ENCODE measurements at regions not wholly inside any gene's neighbourhood (a gene's known extent, or its start where the extent isn't known, plus 50 kb on each side); places are given as distances from the start of the nearest gene placed in this dataset.

GRCh38 chr5:115733607-115734006, 82.9 kb downstream of the CDO1 start:
- no peaks in the 10 kb centered on the region for H3K23me2 ChIP-seq (ENCODE audit: insufficient read length, low read depth, low read length, poor library complexity, severe bottlenecking)
- H2AFZ ChIP-seq (ENCODE audit: low read length), result peak overlapping the region; percentile 91
- no peak overlapping the region for H3T11ph ChIP-seq (ENCODE audit: low read length)
- H3K18ac ChIP-seq (ENCODE audit: insufficient read length, low read depth, low read length), result no peak overlapping the region
- no peak overlapping the region for H2BK12ac ChIP-seq (ENCODE audit: insufficient read length, low read depth, low read length)
- H3K14ac ChIP-seq (ENCODE audit: insufficient read depth, low read length), result no peak overlapping the region; the same call in 1 of the 2 replicates
- H2BK120ac ChIP-seq (ENCODE audit: low read depth, low read length, poor library complexity, severe bottlenecking), result no peak overlapping the region
- no peak overlapping the region for H3K9ac ChIP-seq (ENCODE audit: extremely low read depth, insufficient read length, low read length)
- no peak for DNase-seq
- no peaks in the 10 kb centered on the region for H3K27me3 ChIP-seq (ENCODE audit: insufficient read depth, low read length)
- no peak overlapping the region for H3K4me2 ChIP-seq (ENCODE audit: insufficient read depth, insufficient read length, low read length)
- no peak for TF ChIP-seq CTCF (conservative IDR thresholded peaks at IDR 0.05)
- no peak overlapping the region for H3K4ac ChIP-seq (ENCODE audit: low read depth, low read length)
- H4K8ac ChIP-seq (replicated peaks; ENCODE audit: insufficient read length, low read depth, low read length), result no peak overlapping the region
- H3K79me1 ChIP-seq (ENCODE audit: insufficient read depth, low read depth, low read length, poor library complexity, severe bottlenecking), result no peaks in the 10 kb centered on the region
- H4K91ac ChIP-seq (ENCODE audit: insufficient read length, low read depth, low read length), result no peak overlapping the region
- H4K20me1 ChIP-seq (ENCODE audit: control insufficient read depth, insufficient read depth, insufficient read length), result no peaks in the 10 kb centered on the region
- H3K27ac ChIP-seq (ENCODE audit: insufficient read length, low read depth, low read length), result no peak overlapping the region
- no peak overlapping the region for H2BK20ac ChIP-seq (ENCODE audit: low read depth, low read length, poor library complexity, severe bottlenecking)
- no CpG with 5 or more reads among the region's 2 CpGs for WGBS (ENCODE audit: extremely low coverage, insufficient read length, low lambda C conversion rate)
- Mint-ChIP-seq H3K36me3 (ENCODE audit: insufficient read depth in 1 of 3, low read depth in 3 of 3) (peaks cover 6 to 9% (median 7%) of the 10 kb centered on the region in 3 experiments; a peak in 6 of 7 replicates), H3K4me3 (no peak overlapping the region), H3K4me1 (peaks cover 57 to 61% of the 10 kb centered on the region in 2 experiments), H3K27ac (peak overlapping the region in 1 of 3 experiments; percentile 32; a peak in 2 of 7 replicates), H3K27me3 (ENCODE audit: low read depth) (no peaks in the 10 kb centered on the region), H3K9me3 (peaks cover 7 to 10% of the 10 kb centered on the region in 2 experiments)
- H3K56ac ChIP-seq (ENCODE audit: insufficient read length, low read depth, low read length), result no peak overlapping the region
- no peak overlapping the region for H2BK15ac ChIP-seq (ENCODE audit: low read depth, low read length)
- H2AK5ac ChIP-seq (ENCODE audit: insufficient read length, low read length), result no peak overlapping the region
- no peaks in the 10 kb centered on the region for H3K9me3 ChIP-seq (ENCODE audit: control insufficient read depth, low read depth, low read length)
- H4K5ac ChIP-seq (ENCODE audit: insufficient read length, low read depth, low read length), result no peak overlapping the region
- H3K23ac ChIP-seq (ENCODE audit: insufficient read length, low read depth, low read length), result no peak overlapping the region
- peaks cover 14% of the 10 kb centered on the region; the same call in 1 of the 2 replicates for H3K4me1 ChIP-seq (ENCODE audit: insufficient read depth, low read length)
- H3K79me2 ChIP-seq (ENCODE audit: insufficient read depth, low read length), result no peaks in the 10 kb centered on the region
- no peak overlapping the region for H2BK5ac ChIP-seq (ENCODE audit: insufficient read length, low read length)

Data from H9 (cell line).